K562 (cell line): ENCODE measurements at regions not wholly inside any gene's neighbourhood (a gene's known extent, or its start where the extent isn't known, plus 50 kb on each side); places are given as distances from the start of the nearest gene placed in this dataset.

Source experiments
- ATAC-seq: fragments of 200-7000 bp; cut with Tn5 transposase; 3 replicates; pipeline ENCODE4 v1.9.1; 2020; ENCODE audit warnings: moderate library complexity
- BruUV-seq: library from RNA; stranded (reverse); fragments of 400-500 nt; replicated peaks from 2 replicates; lab custom pipeline; 2021; lab: Mats Ljungman, UMichigan
- CTCF ChIA-PET: fragments of 300-600 bp; formaldehyde crosslinking; extraction: SDS; loops from one replicate; lab custom pipeline; 2021; ENCODE audit warnings: low intra/inter-chr PET ratio; lab: Yijun Ruan, JAX
- POLR2A ChIA-PET: fragments of 300-600, 350-650 bp; sonication (Branson Sonifier 250); formaldehyde crosslinking; extraction: SDS; loops from one replicate; lab custom pipeline; 2021; ENCODE audit warnings: antibody characterized with exemption, inconsistent platforms; lab: Yijun Ruan, JAX
- DNase-seq, 4 experiments: peaks; one replicate each; pipeline versions ENCODE4 v3.0.0 to v3.0.0-alpha.2; 2011 to 2018; ENCODE audit warnings: low spot score in 3 of 4, mixed read lengths in 3 of 4; ENCODE audit errors: extremely low read depth in 1 of 4
- FAIRE-seq: peaks from 2 replicates; lab custom pipeline; 2011; peaks lifted over from hg19 to GRCh38; lab: Jason Lieb, UNC
- H2AFZ ChIP-seq: 2 replicates; pipeline ENCODE4 v1.6.0; 2011; ENCODE audit warnings: low read depth, low read length, control low read depth, inconsistent platforms
- H3K27ac ChIP-seq: fragments of 200-600 bp; 3 replicates; pipeline ENCODE4 v1.8.0; 2011; ENCODE audit warnings: low read depth, mild to moderate bottlenecking, control low read depth, inconsistent platforms, low read length, moderate library complexity, mixed read lengths; ENCODE audit errors: extremely low read depth
- H3K27me3 ChIP-seq, 2 experiments: fragments of 300-600 bp in 1 of 2; 2 replicates in 1 of 2; 3 replicates in 1 of 2; pipeline versions ENCODE4 v1.6.0 to v1.8.0; 2011; ENCODE audit warnings: inconsistent platforms in 2 of 2, low read length in 2 of 2, mild to moderate bottlenecking in 1 of 2, mixed read lengths in 1 of 2, moderate library complexity in 1 of 2; ENCODE audit not compliant: control insufficient read depth in 2 of 2, insufficient read depth in 2 of 2
- H3K36me3 ChIP-seq: fragments of 300-600 bp; 3 replicates; pipeline ENCODE4 v1.8.0; 2011; ENCODE audit warnings: mild to moderate bottlenecking, low read length, inconsistent platforms; ENCODE audit not compliant: control insufficient read depth, insufficient read depth
- H3K4me1 ChIP-seq, 2 experiments: fragments of 200-600 bp in 1 of 2; replicated peaks in 1 of 2; 2 replicates in 1 of 2; 3 replicates in 1 of 2; pipeline versions ENCODE4 v1.5.1 to v1.8.0; 2011; ENCODE audit warnings: inconsistent platforms in 2 of 2, low read length in 2 of 2, mild to moderate bottlenecking in 1 of 2, mixed read lengths in 1 of 2, moderate library complexity in 1 of 2; ENCODE audit not compliant: control insufficient read depth in 2 of 2, insufficient read depth in 2 of 2
- H3K4me2 ChIP-seq: 2 replicates; pipeline ENCODE4 v1.6.1; 2011; ENCODE audit warnings: low read length, control low read depth, inconsistent platforms, mixed read lengths; ENCODE audit not compliant: insufficient read depth
- H3K4me3 ChIP-seq: fragments of 200-600 bp; sonication (generic), shearing (Covaris generic); 2 replicates; pipeline ENCODE4 v1.5.1; 2016; ENCODE audit warnings: control low read depth, inconsistent platforms
- H3K79me2 ChIP-seq: fragments of 200-600 bp; 3 replicates; pipeline ENCODE4 v1.8.0; 2011; ENCODE audit warnings: low read length, inconsistent platforms; ENCODE audit not compliant: control insufficient read depth, insufficient read depth
- H3K9ac ChIP-seq, 2 experiments: 2 replicates each; pipeline versions ENCODE4 v1.6.0 to v1.6.1; 2011; ENCODE audit warnings: low read depth in 2 of 2, low read length in 2 of 2, control low read depth in 1 of 2, inconsistent platforms in 1 of 2, mild to moderate bottlenecking in 1 of 2, mixed read lengths in 1 of 2; ENCODE audit not compliant: insufficient read depth in 1 of 2
- H3K9me1 ChIP-seq: one replicate; pipeline ENCODE4 v1.6.0; 2011; ENCODE audit warnings: inconsistent platforms, mild to moderate bottlenecking, low read length, moderate library complexity; ENCODE audit not compliant: control insufficient read depth, insufficient read depth
- H3K9me3 ChIP-seq: replicated peaks from 2 replicates; pipeline ENCODE4 v1.5.1; 2011; ENCODE audit warnings: low read depth, low read length, inconsistent platforms; ENCODE audit not compliant: control insufficient read depth, insufficient read depth
- H4K20me1 ChIP-seq: replicated peaks from 2 replicates; pipeline ENCODE4 v1.6.1; 2011; ENCODE audit warnings: low read length, inconsistent platforms, mixed read lengths; ENCODE audit not compliant: control insufficient read depth, insufficient read depth
- NFATC3 ChIP-seq: fragments of 450-650 bp; IDR thresholded peaks from 2 replicates; pipeline ENCODE4 v1.6.1; 2017; ENCODE audit warnings: mild to moderate bottlenecking
- NUFIP1 ChIP-seq: fragments of 450-650 bp; IDR thresholded peaks from 2 replicates; pipeline ENCODE4 v1.6.1; 2018; ENCODE audit not compliant: partially characterized antibody
- RAD21 ChIP-seq, 2 experiments: fragments of 250-450 bp in 1 of 2; fragments of 450-650 bp in 1 of 2; sonication (Bioruptor Pico) in 1 of 2; formaldehyde crosslinking in 1 of 2; IDR thresholded peaks in 1 of 2; conservative IDR thresholded peaks in 1 of 2; 2 replicates each; pipeline versions ENCODE4 v1.4.0 to v1.8.0; 2020 to 2022; ENCODE audit warnings: mild to moderate bottlenecking in 2 of 2, moderate library complexity in 1 of 2
- TAF15 ChIP-seq: fragments of 200-400 bp; formaldehyde crosslinking; IDR thresholded peaks from 2 replicates; pipeline ENCODE4 v1.6.1; 2017; ENCODE audit warnings: mild to moderate bottlenecking, low read depth, low read length, moderate library complexity
- TCF7 ChIP-seq: sonication (generic); IDR thresholded peaks from 2 replicates; pipeline ENCODE4 v1.6.1; 2016; ENCODE audit warnings: antibody characterized with exemption, borderline replicate concordance
- ZKSCAN1 ChIP-seq: fragments of 150-350 bp; IDR thresholded peaks from 2 replicates; pipeline ENCODE4 v1.6.1; 2016; ENCODE audit warnings: low read depth, low read length
- ZNF253 ChIP-seq: fragments of 250-450 bp; sonication (Bioruptor Pico); conservative IDR thresholded peaks from 2 replicates; pipeline ENCODE4 v1.6.1; 2021; ENCODE audit warnings: mild to moderate bottlenecking
- ZNF77 ChIP-seq: fragments of 250-450 bp; sonication (Bioruptor Pico); IDR thresholded peaks from 2 replicates; pipeline ENCODE4 v1.5.0; 2020
- WGBS: fragments of 100-300 bp; shearing (Covaris generic); methylation state at CpG from one replicate; pipeline ENCODE4 v1.1.6; 2016; ENCODE audit warnings: low coverage, mixed read lengths; ENCODE audit not compliant: insufficient coverage; ENCODE audit errors: missing lambda C conversion rate; 5-methylcytosine and 5-hydroxymethylcytosine counted together
- in situ Hi-C: fragments of 300-500 bp; cut with MboI; formaldehyde crosslinking; loops from 4 replicates; pipeline ENCODE4 v1.15.0; 2018; ENCODE audit warnings: inconsistent platforms, mixed read lengths
- intact Hi-C: fragments of 100-400 bp; cut with micrococcal nuclease; formaldehyde crosslinking; loops from 2 replicates; pipeline ENCODE4 v1.14.2; 2022

DNA sequence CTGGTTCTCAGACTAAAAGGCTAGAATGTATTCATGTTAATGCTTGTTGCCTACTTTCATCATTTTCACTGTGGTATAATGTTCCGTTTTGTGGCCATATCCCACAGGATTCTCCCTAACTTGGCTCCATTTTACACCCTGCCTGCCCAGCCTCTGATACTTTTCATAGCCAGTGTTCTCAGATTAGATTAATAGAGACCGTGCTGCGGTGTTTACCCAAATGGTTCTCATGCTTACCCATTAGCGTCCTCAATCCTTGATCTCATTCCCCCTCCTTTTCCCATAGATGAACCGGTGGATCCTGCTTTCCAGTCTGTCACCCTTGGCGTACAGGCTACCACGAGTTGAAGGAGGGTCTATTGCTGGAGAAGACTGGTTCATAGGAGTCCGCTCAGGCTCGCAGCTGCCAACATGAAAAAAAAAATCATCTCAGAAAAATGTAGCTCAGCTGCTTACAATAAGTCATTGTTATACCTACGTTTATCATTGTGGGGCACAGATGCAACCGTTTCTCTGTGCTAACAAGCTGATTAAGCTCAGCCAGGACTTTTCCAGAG lies 78.7 kb downstream of the SETD4 start:
- Histone ChIP-seq H3K9me1 (no peaks in the 10 kb centered on the region), H3K4me3 (no peak overlapping the region), H3K9me3 (no peaks in the 10 kb centered on the region), H3K27me3 (peaks cover 16 to 29% of the 10 kb centered on the region in 2 experiments), H3K79me2 (no peaks in the 10 kb centered on the region), H3K9ac (no peak overlapping the region), H3K36me3 (no peaks in the 10 kb centered on the region), H3K4me1 (no peaks in the 10 kb centered on the region), H3K4me2 (no peak overlapping the region), H2AFZ (no peak overlapping the region), H3K27ac (no peak overlapping the region), H4K20me1 (no peaks in the 10 kb centered on the region)
- in situ Hi-C loops (no loop called here), intact Hi-C loops (no loop called here)
- 0% methylated on average over 11 of the region's 11 CpGs for WGBS
- ATAC-seq: no peak
- no TSS peak for BruUV-seq
- FAIRE-seq: no peak
- ChIA-PET CTCF (no interaction called here), POLR2A (no interaction called here)
- DNase-seq: no peak
- TF ChIP-seq RAD21 (CRISPR knock-in tag; conservative IDR thresholded peaks at IDR 0.05 in 1 of 2, IDR thresholded peaks at IDR 0.05 in 1 of 2): no peak
- 0 out of 2 replicates have a peak, but pooled peaks have one; percentile 50 for TF ChIP-seq NFATC3
- no peak for TF ChIP-seq TCF7
- TF ChIP-seq ZNF77 (CRISPR knock-in tag): no peak
- TF ChIP-seq ZNF253 (CRISPR knock-in tag): no peak
- TF ChIP-seq NUFIP1: no peak
- TF ChIP-seq ZKSCAN1: no peak
- TF ChIP-seq TAF15: no peak
